ENCODE measurements at regions not wholly inside any gene's neighbourhood (a gene's known extent, or its start where the extent isn't known, plus 50 kb on each side); places are given as distances from the start of the nearest gene placed in this dataset.

DNA sequence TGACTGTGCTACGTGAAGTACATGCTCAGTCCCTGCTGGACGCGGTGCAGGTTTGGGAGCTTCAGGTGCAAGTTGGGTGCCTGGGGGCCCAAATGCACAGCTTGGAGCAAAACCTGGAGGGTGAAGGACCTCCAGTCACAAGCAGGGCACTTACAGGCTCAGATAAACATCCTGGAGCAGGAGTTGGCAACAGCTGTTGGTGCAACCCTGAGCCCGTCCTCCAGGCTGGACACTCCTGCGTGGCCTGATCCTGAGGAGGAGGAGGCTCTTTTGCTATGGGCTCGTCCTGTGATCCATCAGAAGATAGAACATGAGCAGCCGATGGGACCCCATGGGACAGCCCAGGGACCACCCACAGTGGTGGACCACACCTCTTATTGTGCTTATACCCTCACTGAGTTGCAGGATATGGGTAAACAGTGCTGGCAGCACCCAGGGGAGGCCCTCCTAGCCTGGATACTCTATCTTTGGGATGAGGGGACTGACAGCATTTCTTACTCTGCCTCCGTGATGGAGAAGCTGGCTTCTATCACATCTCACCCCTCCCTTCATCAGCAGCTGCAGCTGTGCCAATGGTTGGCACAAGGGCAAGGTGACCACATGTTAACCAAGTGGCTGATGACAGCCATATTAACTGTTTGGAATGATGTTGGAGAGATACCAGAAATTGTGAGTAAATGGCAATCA lies 301.6 kb downstream of the ZPLD1 start:
- Histone ChIP-seq H3K27ac (no peak overlapping the region), H4K20me1 (ENCODE audit: low read depth) (no peaks in the 10 kb centered on the region), H3K36me3 (no peaks in the 10 kb centered on the region), H3K4me2 (no peak overlapping the region), H3K79me2 (ENCODE audit: low read depth) (no peaks in the 10 kb centered on the region), H3K4me3 (no peak overlapping the region), H3F3A (ENCODE audit: low read depth) (no peaks in the 10 kb centered on the region), H3K27me3 (no peaks in the 10 kb centered on the region), H3K9me3 (ENCODE audit: low read depth) (no peaks in the 10 kb centered on the region), H2AFZ (replicated peaks) (no peak overlapping the region), H3K9ac (no peak overlapping the region), H3K4me1 (peaks cover 13% of the 10 kb centered on the region)
- H3K9me3 Mint-ChIP-seq, result no peaks in the 10 kb centered on the region
- peaks cover 9% of the 10 kb centered on the region for H3K4me1 Mint-ChIP-seq
- DNase-seq (ENCODE audit: low spot score), result no peak
- no peaks in the 10 kb centered on the region for H3K36me3 Mint-ChIP-seq
- H3K27ac Mint-ChIP-seq, result no peak overlapping the region
- peaks cover 4% of the 10 kb centered on the region for H3K27me3 Mint-ChIP-seq (ENCODE audit: insufficient read depth, low read depth)
- no peak for TF ChIP-seq CTCF (IDR thresholded peaks at IDR 0.05)
- no peak for TF ChIP-seq EZH2 (IDR thresholded peaks at IDR 0.05)
- no peak for TF ChIP-seq EZH2phosphoT487 (IDR thresholded peaks at IDR 0.05)
- no peak overlapping the region for H3K4me3 Mint-ChIP-seq

DNA sequence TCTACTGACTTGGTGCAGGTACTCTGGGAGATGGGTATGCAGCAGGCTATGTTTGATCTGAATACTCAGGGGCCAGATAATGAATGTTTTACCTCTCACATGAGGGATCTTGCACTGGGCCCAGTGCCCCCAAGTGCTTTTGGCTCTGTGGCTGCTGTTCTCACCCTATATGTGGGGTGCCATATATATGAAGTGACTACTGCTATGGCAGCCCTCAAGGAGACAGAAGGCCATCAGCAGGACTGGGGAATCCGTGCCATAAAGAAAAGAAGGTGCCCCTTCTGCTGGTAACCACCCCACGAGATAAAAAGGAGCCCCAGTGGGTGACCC lies 302.1 kb downstream of the ZPLD1 start:
- TF ChIP-seq EZH2 (IDR thresholded peaks at IDR 0.05) (no peak), EZH2phosphoT487 (IDR thresholded peaks at IDR 0.05) (no peak), CTCF (IDR thresholded peaks at IDR 0.05) (no peak)
- Mint-ChIP-seq H3K4me3 (no peak overlapping the region), H3K27me3 (ENCODE audit: insufficient read depth, low read depth) (peaks cover 4% of the 10 kb centered on the region), H3K9me3 (no peaks in the 10 kb centered on the region), H3K27ac (no peak overlapping the region), H3K4me1 (peaks cover 9% of the 10 kb centered on the region), H3K36me3 (no peaks in the 10 kb centered on the region)
- no peak for DNase-seq (ENCODE audit: low spot score)
- Histone ChIP-seq H2AFZ (replicated peaks) (no peak overlapping the region), H3K4me1 (peaks cover 13% of the 10 kb centered on the region), H3K36me3 (no peaks in the 10 kb centered on the region), H3K9ac (no peak overlapping the region), H3K4me2 (no peak overlapping the region), H3K27ac (no peak overlapping the region), H3K27me3 (no peaks in the 10 kb centered on the region), H3K4me3 (no peak overlapping the region), H4K20me1 (ENCODE audit: low read depth) (no peaks in the 10 kb centered on the region), H3F3A (ENCODE audit: low read depth) (no peaks in the 10 kb centered on the region), H3K9me3 (ENCODE audit: low read depth) (no peaks in the 10 kb centered on the region), H3K79me2 (ENCODE audit: low read depth) (no peaks in the 10 kb centered on the region)

DNA sequence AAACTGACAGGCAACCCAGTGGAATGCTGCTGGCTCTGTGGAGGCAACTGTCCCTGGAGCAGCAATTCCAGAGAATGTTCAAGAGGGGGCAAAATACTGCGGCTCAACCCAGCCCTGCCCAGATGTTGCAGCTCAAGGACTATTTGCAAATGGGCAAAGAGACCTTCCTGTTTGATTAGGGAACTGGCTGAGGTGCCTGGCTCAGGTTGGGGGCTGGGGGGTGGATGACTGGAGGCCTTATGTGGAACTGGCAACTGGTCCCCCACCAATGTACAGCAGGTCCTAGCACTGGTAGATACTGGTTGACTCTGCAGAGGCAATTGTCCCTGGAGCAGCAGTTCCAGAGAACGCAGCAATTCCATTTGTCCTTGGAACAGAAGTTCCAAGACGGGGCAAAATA lies 302.5 kb downstream of the ZPLD1 start:
- Mint-ChIP-seq H3K9me3 (no peaks in the 10 kb centered on the region), H3K4me3 (no peak overlapping the region), H3K36me3 (no peaks in the 10 kb centered on the region), H3K4me1 (peaks cover 9% of the 10 kb centered on the region), H3K27me3 (ENCODE audit: insufficient read depth, low read depth) (peaks cover 4% of the 10 kb centered on the region), H3K27ac (no peak overlapping the region)
- Histone ChIP-seq H3K36me3 (no peaks in the 10 kb centered on the region), H2AFZ (replicated peaks) (no peak overlapping the region), H3K4me3 (no peak overlapping the region), H3K4me2 (no peak overlapping the region), H3K9ac (no peak overlapping the region), H3K27ac (no peak overlapping the region), H3F3A (ENCODE audit: low read depth) (no peaks in the 10 kb centered on the region), H4K20me1 (ENCODE audit: low read depth) (no peaks in the 10 kb centered on the region), H3K27me3 (no peaks in the 10 kb centered on the region), H3K79me2 (ENCODE audit: low read depth) (no peaks in the 10 kb centered on the region), H3K9me3 (ENCODE audit: low read depth) (no peaks in the 10 kb centered on the region), H3K4me1 (peaks cover 13% of the 10 kb centered on the region)
- no peak for DNase-seq (ENCODE audit: low spot score)
- no peak for TF ChIP-seq CTCF (IDR thresholded peaks at IDR 0.05)
- no peak for TF ChIP-seq EZH2 (IDR thresholded peaks at IDR 0.05)
- TF ChIP-seq EZH2phosphoT487 (IDR thresholded peaks at IDR 0.05), result no peak

Data from neural progenitor cell (in vitro differentiated cells).